ENCODE measurements at regions not wholly inside any gene's neighbourhood (a gene's known extent, or its start where the extent isn't known, plus 50 kb on each side); places are given as distances from the start of the nearest gene placed in this dataset. TPM values are rescaled to one million over a fixed set of nuclear protein-coding genes. Genes with fewer than 3 reads are reported as not detected.

- no peak overlapping the region for H3K4me2 ChIP-seq (ENCODE audit: unreplicated experiment)
- H3K27ac ChIP-seq: no peak overlapping the region
- H3K79me2 ChIP-seq (ENCODE audit: insufficient read depth): no peaks in the 10 kb centered on the region
- H3F3A ChIP-seq (ENCODE audit: insufficient read depth): no peaks in the 10 kb centered on the region
- no peaks in the 10 kb centered on the region for H3K9me3 ChIP-seq (ENCODE audit: low read depth)
- no peaks in the 10 kb centered on the region for H4K20me1 ChIP-seq (ENCODE audit: insufficient read depth)
- H3K36me3 ChIP-seq (ENCODE audit: low read depth): no peaks in the 10 kb centered on the region
- H3K9ac ChIP-seq: no peak overlapping the region
- in situ Hi-C loops (cut with MboI): no loop called here
- H3K9me2 ChIP-seq (ENCODE audit: insufficient read depth): no peaks in the 10 kb centered on the region
- H2AFZ ChIP-seq: no peak overlapping the region
- 86 to 92% methylated on average over 4 of the region's 4 CpGs for WGBS, 2 experiments (ENCODE audit: low coverage in 1 of 2, low lambda C conversion rate in 2 of 2, missing lambda C conversion rate in 2 of 2)
- TF ChIP-seq EZH2phosphoT487 (IDR thresholded peaks at IDR 0.05; ENCODE audit: insufficient read depth, low read depth): no peak
- no peak for TF ChIP-seq EZH2 (IDR thresholded peaks at IDR 0.05; ENCODE audit: insufficient read depth, poor library complexity, severe bottlenecking)
- no peaks in the 10 kb centered on the region for H3K4me1 ChIP-seq (ENCODE audit: insufficient read depth)
- no peak overlapping the region for H3K4me3 ChIP-seq
- DNase-seq: no peak
- peaks cover 32% of the 10 kb centered on the region; the same call in 1 of the 2 replicates for H3K27me3 ChIP-seq (replicated peaks; ENCODE audit: insufficient read depth)
Measured at GRCh38 chr2:180058993-180059392, 51.9 kb upstream of the CWC22 start.

- H3K27me3 ChIP-seq (replicated peaks; ENCODE audit: insufficient read depth): peaks cover 20% of the 10 kb centered on the region; the same call in 1 of the 2 replicates
- no peak overlapping the region for H3K4me3 ChIP-seq
- in situ Hi-C loops (cut with MboI): no loop called here
- TF ChIP-seq EZH2 (IDR thresholded peaks at IDR 0.05; ENCODE audit: insufficient read depth, poor library complexity, severe bottlenecking) (no peak), EZH2phosphoT487 (IDR thresholded peaks at IDR 0.05; ENCODE audit: insufficient read depth, low read depth) (no peak)
- DNase-seq: no peak
- no peak overlapping the region for H3K9ac ChIP-seq
- H3K4me1 ChIP-seq (ENCODE audit: insufficient read depth): no peaks in the 10 kb centered on the region
- WGBS, 2 experiments (ENCODE audit: low coverage in 1 of 2, low lambda C conversion rate in 2 of 2, missing lambda C conversion rate in 2 of 2): 57 to 66% methylated on average over 10 of the region's 10 CpGs
- no peaks in the 10 kb centered on the region for H3K79me2 ChIP-seq (ENCODE audit: insufficient read depth)
- H2AFZ ChIP-seq: no peak overlapping the region
- no peak overlapping the region for H3K4me2 ChIP-seq (ENCODE audit: unreplicated experiment)
- no peak overlapping the region for H3K27ac ChIP-seq
- no peaks in the 10 kb centered on the region for H3K36me3 ChIP-seq (ENCODE audit: low read depth)
- H3K9me3 ChIP-seq (ENCODE audit: low read depth): no peaks in the 10 kb centered on the region
- no peaks in the 10 kb centered on the region for H3K9me2 ChIP-seq (ENCODE audit: insufficient read depth)
- no peaks in the 10 kb centered on the region for H3F3A ChIP-seq (ENCODE audit: insufficient read depth)
- H4K20me1 ChIP-seq (ENCODE audit: insufficient read depth): no peaks in the 10 kb centered on the region
Measured at GRCh38 chr2:180057706-180058412, 50.8 kb upstream of the CWC22 start.

Small RNA genes in the stretch of these regions (small RNA-seq; reads per million reads assigned to genes)
- not detected for gene AC012669.1 (ENCODE audit: low read depth, low replicate concordance)
